Naive thymus-derived CD4-positive, alpha-beta T cell (primary cell): ENCODE measurements at regions not wholly inside any gene's neighbourhood (a gene's known extent, or its start where the extent isn't known, plus 50 kb on each side); places are given as distances from the start of the nearest gene placed in this dataset.

ENCODE experiments used
- ATAC-seq: fragments of 150-1000 bp; cut with Tn5 transposase; 2 replicates; pipeline ENCODE4 v1.10.0; 2021; ENCODE audit warnings: mild to moderate bottlenecking, moderate library complexity
- CTCF ChIA-PET: fragments of 350-600 bp; sonication (Branson Sonifier 250); formaldehyde crosslinking; loops from one replicate; lab custom pipeline; 2021; ENCODE audit warnings: antibody characterized with exemption; lab: Charles Lee
- POLR2A ChIA-PET: fragments of 350-600 bp; sonication (Branson Sonifier 250); formaldehyde crosslinking; loops from one replicate; lab custom pipeline; 2021; ENCODE audit warnings: antibody characterized with exemption, inconsistent platforms; lab: Charles Lee
- DNase-seq, 9 donors: peaks; one replicate each; pipeline versions ENCODE4 v3.0.0 to v3.0.0-alpha.2; 2020 to 2022; ENCODE audit warnings: mixed read lengths in 1 of 9
- H3K27ac ChIP-seq: one replicate; pipeline ENCODE4 v1.7.0; 2013; ENCODE audit warnings: mild to moderate bottlenecking, low read depth, low read length, moderate library complexity
- H3K27me3 ChIP-seq, 2 donors: one replicate each; pipeline ENCODE4 v1.7.0; 2013; ENCODE audit warnings: low read length in 2 of 2, mild to moderate bottlenecking in 2 of 2, moderate library complexity in 2 of 2; ENCODE audit not compliant: control insufficient read depth in 2 of 2, insufficient read depth in 2 of 2
- H3K36me3 ChIP-seq, 3 experiments: 1 replicate in 2 of 3; 2 replicates in 1 of 3; pipeline ENCODE4 v1.7.0; 2013; ENCODE audit warnings: low read length in 3 of 3, mild to moderate bottlenecking in 3 of 3, moderate library complexity in 1 of 3; ENCODE audit not compliant: insufficient read depth in 3 of 3, control insufficient read depth in 2 of 3
- H3K4me1 ChIP-seq, 2 donors: one replicate each; pipeline ENCODE4 v1.7.0; 2013; ENCODE audit warnings: low read length in 2 of 2, mild to moderate bottlenecking in 2 of 2, moderate library complexity in 1 of 2; ENCODE audit not compliant: control insufficient read depth in 2 of 2, insufficient read depth in 2 of 2
- H3K4me3 ChIP-seq: 2 replicates; pipeline ENCODE4 v1.7.0; 2013; ENCODE audit warnings: mild to moderate bottlenecking, low read length
- H3K9me3 ChIP-seq, 3 experiments: 1 replicate in 2 of 3; 2 replicates in 1 of 3; pipeline ENCODE4 v1.7.0; 2013; ENCODE audit warnings: low read length in 3 of 3; ENCODE audit not compliant: control insufficient read depth in 2 of 3
- H3K27ac Mint-ChIP-seq, 9 donors: one replicate each; pipeline ENCODE4 v1.8.0; 2020 to 2022; ENCODE audit warnings: mixed read lengths in 9 of 9, mild to moderate bottlenecking in 8 of 9, moderate library complexity in 5 of 9, inconsistent platforms in 2 of 9
- H3K27me3 Mint-ChIP-seq, 5 donors: one replicate each; pipeline ENCODE4 v1.8.0; 2021 to 2022; ENCODE audit warnings: mixed read lengths in 5 of 5, mild to moderate bottlenecking in 1 of 5
- H3K36me3 Mint-ChIP-seq, 5 donors: one replicate each; pipeline ENCODE4 v1.8.0; 2020 to 2022; ENCODE audit warnings: mixed read lengths in 5 of 5, mild to moderate bottlenecking in 3 of 5, inconsistent platforms in 1 of 5
- H3K4me1 Mint-ChIP-seq, 7 donors: one replicate each; pipeline ENCODE4 v1.8.0; 2020 to 2022; ENCODE audit warnings: mixed read lengths in 7 of 7, mild to moderate bottlenecking in 3 of 7, inconsistent platforms in 1 of 7
- H3K4me3 Mint-ChIP-seq, 10 donors: one replicate each; pipeline ENCODE4 v1.8.0; 2020 to 2022; ENCODE audit warnings: mild to moderate bottlenecking in 10 of 10, mixed read lengths in 10 of 10, moderate library complexity in 6 of 10, inconsistent platforms in 2 of 10
- H3K9me3 Mint-ChIP-seq, 11 donors: one replicate each; pipeline ENCODE4 v1.8.0; 2020 to 2022; ENCODE audit warnings: mixed read lengths in 11 of 11, mild to moderate bottlenecking in 4 of 11, inconsistent platforms in 1 of 11, moderate library complexity in 1 of 11
- intact Hi-C, 2 donors: fragments of 100-400 bp; cut with micrococcal nuclease; formaldehyde crosslinking; loops; one replicate each; pipeline ENCODE4 v1.15.1; 2023

DNA sequence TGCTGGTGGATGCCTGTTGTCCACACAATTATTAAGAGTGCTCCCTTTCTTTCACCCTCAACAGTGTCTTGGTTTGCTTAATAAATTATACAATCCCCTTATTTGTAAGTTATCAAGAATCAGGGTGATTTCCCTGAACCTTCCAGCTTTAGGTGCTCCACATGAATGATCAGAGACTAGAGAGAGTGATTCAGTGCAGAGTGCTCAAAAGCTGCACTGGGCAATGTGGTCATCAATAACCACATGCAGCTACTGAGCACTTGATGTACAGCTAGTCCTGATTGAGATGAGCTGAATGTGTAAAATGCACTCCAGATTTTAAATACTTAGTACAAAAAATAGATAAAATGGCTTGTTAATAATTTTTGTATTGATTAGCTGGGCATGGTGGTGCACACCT lies 76.8 kb upstream of the TRIO start:
- Histone ChIP-seq H3K36me3 (no peaks in the 10 kb centered on the region), H3K27ac (no peak overlapping the region), H3K9me3 (no peaks in the 10 kb centered on the region), H3K4me3 (no peak overlapping the region), H3K27me3 (no peaks in the 10 kb centered on the region), H3K4me1 (no peaks in the 10 kb centered on the region)
- DNase-seq (no peak), ATAC-seq (no peak)
- H3K27ac Mint-ChIP-seq = no peak overlapping the region
- intact Hi-C loops = no loop called here
- CTCF ChIA-PET = no interaction called here
- no peak overlapping the region for H3K4me3 Mint-ChIP-seq
- H3K9me3 Mint-ChIP-seq = peaks cover 0 to 1% (median 0%) of the 10 kb centered on the region in 11 donors
- H3K36me3 Mint-ChIP-seq = no peaks in the 10 kb centered on the region
- peaks cover 0 to 2% (median 0%) of the 10 kb centered on the region in 7 donors for H3K4me1 Mint-ChIP-seq
- H3K27me3 Mint-ChIP-seq = peaks cover 0 to 11% (median 3%) of the 10 kb centered on the region in 5 donors
- POLR2A ChIA-PET = no interaction called here

DNA sequence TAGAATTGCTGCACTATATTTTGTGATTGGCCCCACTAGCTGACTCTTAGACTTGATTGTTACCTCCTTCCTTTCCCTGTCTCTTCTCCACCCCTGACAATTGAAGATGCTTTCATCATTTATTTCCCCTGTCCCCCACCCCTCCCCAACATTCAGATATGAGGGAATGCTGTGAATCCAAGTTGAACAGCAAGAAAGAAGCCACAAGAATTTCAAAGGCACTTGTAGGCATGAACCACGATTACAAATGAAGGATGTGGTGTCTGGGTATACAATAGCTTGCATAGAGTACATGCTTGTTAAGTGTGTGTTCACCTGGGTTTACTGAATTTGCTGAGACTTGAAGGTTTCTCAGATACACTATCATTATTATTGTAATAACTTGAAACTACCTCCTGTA lies 78.3 kb upstream of the TRIO start:
- peaks cover 0 to 9% (median 0%) of the 10 kb centered on the region in 11 donors for H3K9me3 Mint-ChIP-seq
- no peaks in the 10 kb centered on the region for H3K27me3 ChIP-seq
- H3K4me3 ChIP-seq = no peak overlapping the region
- CTCF ChIA-PET = no interaction called here
- no peaks in the 10 kb centered on the region for H3K36me3 ChIP-seq
- no peaks in the 10 kb centered on the region for H3K4me1 ChIP-seq
- H3K27me3 Mint-ChIP-seq = peaks cover 0 to 12% (median 6%) of the 10 kb centered on the region in 5 donors
- no peak overlapping the region for H3K4me3 Mint-ChIP-seq
- no peaks in the 10 kb centered on the region for H3K36me3 Mint-ChIP-seq
- DNase-seq (no peak), ATAC-seq (no peak)
- H3K27ac ChIP-seq = no peak overlapping the region
- intact Hi-C loops = no loop called here
- POLR2A ChIA-PET = no interaction called here
- H3K27ac Mint-ChIP-seq = no peak overlapping the region
- peaks cover 0 to 2% (median 0%) of the 10 kb centered on the region in 7 donors for H3K4me1 Mint-ChIP-seq
- no peaks in the 10 kb centered on the region for H3K9me3 ChIP-seq

DNA sequence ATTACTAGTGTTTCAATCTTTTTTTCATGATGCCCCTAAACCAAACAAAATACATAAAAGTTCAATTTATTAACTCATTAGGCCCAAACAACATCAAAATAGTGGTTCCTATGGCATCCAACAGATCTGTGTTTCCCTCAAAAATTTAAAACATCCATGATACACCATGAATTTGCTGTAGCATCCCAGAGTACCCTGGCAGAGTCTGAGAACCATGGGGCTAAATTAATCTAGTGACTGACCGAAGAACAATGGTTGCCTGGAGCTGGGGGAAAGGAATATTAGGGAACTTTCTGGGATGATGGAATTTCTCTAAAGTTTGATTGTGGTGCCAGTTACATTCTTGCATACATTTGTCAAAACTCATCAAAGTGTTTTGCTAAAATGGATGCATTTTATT lies 79.5 kb upstream of the TRIO start:
- H3K27ac ChIP-seq = no peak overlapping the region
- H3K27me3 Mint-ChIP-seq = peaks cover 0 to 12% (median 5%) of the 10 kb centered on the region in 5 donors
- POLR2A ChIA-PET = no interaction called here

DNA sequence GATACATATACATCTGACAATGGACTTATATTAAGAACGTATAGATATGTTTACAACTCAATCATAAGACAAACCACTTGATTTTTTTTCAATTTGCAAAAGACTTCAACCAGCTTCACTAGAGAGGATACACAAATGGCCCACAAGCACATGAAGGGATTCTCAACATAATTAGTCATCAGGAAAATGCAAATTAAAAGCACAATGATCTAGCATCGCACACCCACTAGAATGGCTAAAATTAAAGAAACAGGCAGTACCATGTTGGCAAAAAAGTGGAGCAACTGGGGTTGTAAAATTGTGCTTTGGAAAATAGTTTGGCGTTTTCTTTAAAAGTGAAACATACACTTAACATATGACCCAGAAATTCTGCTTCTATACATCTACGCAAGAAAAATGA lies 80.0 kb upstream of the TRIO start:
- Mint-ChIP-seq H3K4me1 (peaks cover 0 to 2% (median 0%) of the 10 kb centered on the region in 7 donors), H3K27me3 (peaks cover 0 to 12% (median 5%) of the 10 kb centered on the region in 5 donors), H3K36me3 (no peaks in the 10 kb centered on the region), H3K9me3 (peaks cover 0 to 9% (median 0%) of the 10 kb centered on the region in 11 donors), H3K27ac (no peak overlapping the region), H3K4me3 (no peak overlapping the region)
- Histone ChIP-seq H3K27ac (no peak overlapping the region), H3K36me3 (no peaks in the 10 kb centered on the region), H3K4me3 (no peak overlapping the region), H3K4me1 (no peaks in the 10 kb centered on the region), H3K9me3 (no peaks in the 10 kb centered on the region), H3K27me3 (no peaks in the 10 kb centered on the region)
- ChIA-PET POLR2A (no interaction called here), CTCF (no interaction called here)
- DNase-seq (no peak), ATAC-seq (no peak)
- intact Hi-C loops = no loop called here

More for the DNA sequence above, 79.5 kb upstream of the TRIO start:
- no peak for DNase-seq
- Mint-ChIP-seq H3K4me1 (peaks cover 0 to 2% (median 0%) of the 10 kb centered on the region in 7 donors), H3K9me3 (peaks cover 0 to 9% (median 0%) of the 10 kb centered on the region in 11 donors), H3K4me3 (no peak overlapping the region), H3K36me3 (no peaks in the 10 kb centered on the region), H3K27ac (no peak overlapping the region)
- H3K4me1 ChIP-seq = no peaks in the 10 kb centered on the region
- no peak overlapping the region for H3K4me3 ChIP-seq
- H3K9me3 ChIP-seq = no peaks in the 10 kb centered on the region
- H3K27me3 ChIP-seq = no peaks in the 10 kb centered on the region
- CTCF ChIA-PET = no interaction called here
- no peaks in the 10 kb centered on the region for H3K36me3 ChIP-seq
- intact Hi-C loops = no loop called here
- no peak for ATAC-seq

DNA sequence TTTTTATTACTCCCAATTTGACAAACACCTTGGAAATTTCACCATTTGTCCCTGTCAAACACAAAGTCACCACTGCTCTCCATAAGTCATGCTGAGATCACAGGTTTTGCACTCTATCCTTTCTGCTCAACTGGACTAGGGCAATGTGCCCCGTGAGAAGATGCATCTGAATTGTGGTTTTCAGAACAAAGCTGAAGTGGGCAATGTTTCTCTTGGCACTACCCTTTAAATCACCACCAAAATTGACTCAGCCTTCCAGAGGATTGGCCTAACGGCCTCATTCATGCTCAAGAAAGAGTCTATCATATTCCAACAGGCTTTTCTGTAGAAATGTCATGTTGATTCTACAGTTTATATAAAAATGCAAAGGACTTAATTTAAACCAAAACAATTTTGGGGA lies 81.0 kb upstream of the TRIO start:
- Histone ChIP-seq H3K36me3 (no peaks in the 10 kb centered on the region), H3K4me1 (no peaks in the 10 kb centered on the region), H3K27ac (no peak overlapping the region), H3K9me3 (no peaks in the 10 kb centered on the region), H3K4me3 (no peak overlapping the region), H3K27me3 (no peaks in the 10 kb centered on the region)
- H3K4me3 Mint-ChIP-seq = no peak overlapping the region
- DNase-seq (no peak), ATAC-seq (no peak)
- no peak overlapping the region for H3K27ac Mint-ChIP-seq
- intact Hi-C loops = no loop called here
- ChIA-PET POLR2A (no interaction called here), CTCF (no interaction called here)
- peaks cover 0 to 12% (median 5%) of the 10 kb centered on the region in 5 donors for H3K27me3 Mint-ChIP-seq
- peaks cover 0 to 9% (median 0%) of the 10 kb centered on the region in 11 donors for H3K9me3 Mint-ChIP-seq
- H3K36me3 Mint-ChIP-seq = no peaks in the 10 kb centered on the region
- no peaks in the 10 kb centered on the region for H3K4me1 Mint-ChIP-seq

DNA sequence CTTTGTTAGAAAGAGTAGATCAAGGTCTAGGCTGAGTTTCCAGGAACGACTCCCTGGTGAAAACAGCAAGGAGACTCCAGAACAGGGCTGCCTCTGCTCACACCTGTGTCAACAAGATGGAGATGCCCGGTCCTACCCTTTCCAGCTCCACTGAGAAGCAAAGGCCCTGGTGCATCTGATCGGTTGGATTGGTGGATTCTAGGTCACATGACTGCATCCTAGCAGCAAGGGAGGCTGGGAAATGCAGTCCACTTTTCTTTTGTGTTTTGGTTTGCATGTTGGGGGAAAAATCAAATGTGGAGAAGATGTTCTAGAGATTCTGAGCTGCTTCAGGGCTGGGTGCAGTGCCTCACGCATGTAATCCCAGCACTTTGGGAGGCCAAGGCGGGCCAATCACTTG lies 82.0 kb upstream of the TRIO start:
- no peaks in the 10 kb centered on the region for H3K4me1 Mint-ChIP-seq

DNA sequence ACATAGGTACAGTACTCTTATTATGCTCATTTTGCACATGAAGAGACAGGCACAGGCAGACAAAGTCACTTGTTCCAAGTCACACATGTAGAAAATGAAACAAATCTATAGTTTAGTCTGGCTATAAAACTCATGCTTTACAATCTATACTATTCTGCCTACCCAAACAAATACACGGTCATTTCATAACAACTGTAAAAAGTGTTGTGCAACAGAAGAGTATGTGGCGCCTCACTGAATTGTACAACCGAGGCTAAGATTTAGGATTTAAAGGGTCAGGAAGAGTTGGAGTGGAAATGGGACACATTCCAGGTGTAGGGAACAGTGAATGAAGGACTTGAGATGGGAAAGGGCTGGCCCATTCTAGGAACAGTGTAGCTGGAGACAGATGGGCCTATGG lies 82.9 kb upstream of the TRIO start:
- Histone ChIP-seq H3K27ac (no peak overlapping the region), H3K4me1 (no peaks in the 10 kb centered on the region), H3K9me3 (no peaks in the 10 kb centered on the region), H3K4me3 (no peak overlapping the region), H3K27me3 (no peaks in the 10 kb centered on the region), H3K36me3 (no peaks in the 10 kb centered on the region)
- POLR2A ChIA-PET = no interaction called here
- no peak overlapping the region for H3K4me3 Mint-ChIP-seq
- no peaks in the 10 kb centered on the region for H3K4me1 Mint-ChIP-seq
- ATAC-seq = no peak
- no peaks in the 10 kb centered on the region for H3K36me3 Mint-ChIP-seq
- intact Hi-C loops = no loop called here
- CTCF ChIA-PET = no interaction called here
- H3K9me3 Mint-ChIP-seq = peaks cover 0 to 9% (median 0%) of the 10 kb centered on the region in 11 donors
- DNase-seq = no peak
- no peak overlapping the region for H3K27ac Mint-ChIP-seq
- peaks cover 0 to 12% (median 0%) of the 10 kb centered on the region in 5 donors for H3K27me3 Mint-ChIP-seq

More for the DNA sequence above, 82.0 kb upstream of the TRIO start:
- no peaks in the 10 kb centered on the region for H3K27me3 ChIP-seq
- CTCF ChIA-PET = interaction anchor here (0.6 kb wide), 1 partner anchor 253 kb away, joined by 4 read pairs; no protein-coding TSS in a partner anchor
- peaks cover 0 to 12% (median 3%) of the 10 kb centered on the region in 5 donors for H3K27me3 Mint-ChIP-seq
- H3K4me3 ChIP-seq = no peak overlapping the region
- DNase-seq = no peak
- no peak overlapping the region for H3K27ac ChIP-seq
- H3K27ac Mint-ChIP-seq = no peak overlapping the region
- H3K9me3 ChIP-seq = no peaks in the 10 kb centered on the region
- intact Hi-C loops = no loop called here
- POLR2A ChIA-PET = no interaction called here
- H3K36me3 ChIP-seq = no peaks in the 10 kb centered on the region
- no peak for ATAC-seq
- peaks cover 0 to 9% (median 0%) of the 10 kb centered on the region in 11 donors for H3K9me3 Mint-ChIP-seq
- no peaks in the 10 kb centered on the region for H3K36me3 Mint-ChIP-seq
- no peak overlapping the region for H3K4me3 Mint-ChIP-seq
- no peaks in the 10 kb centered on the region for H3K4me1 ChIP-seq
